ENCODE measurements at regions not wholly inside any gene's neighbourhood (a gene's known extent, or its start where the extent isn't known, plus 50 kb on each side); places are given as distances from the start of the nearest gene placed in this dataset.

- TF ChIP-seq RFX5 (IDR thresholded peaks at IDR 0.05; ENCODE audit: borderline replicate concordance, low read depth, low read length): no peak
These were observed 333.3 kb downstream of the PCDH7 start (continued) for GRCh38 chr4:31053451-31053850.

- Histone ChIP-seq H3K14ac (ENCODE audit: insufficient read length) (no peak overlapping the region), H3K56ac (replicated peaks; ENCODE audit: insufficient read length, low read depth, low read length) (no peak overlapping the region), H3K4me2 (ENCODE audit: insufficient read depth in 1 of 2, low read depth in 2 of 2, low read length in 2 of 2) (no peak overlapping the region), H3K79me2 (ENCODE audit: control insufficient read depth in 1 of 2, insufficient read depth in 2 of 2, low read length in 2 of 2) (no peaks in the 10 kb centered on the region), H2BK5ac (ENCODE audit: low read depth, low read length) (no peak overlapping the region), H4K5ac (ENCODE audit: insufficient read length, low read depth, low read length) (no peak overlapping the region), H2BK120ac (replicated peaks; ENCODE audit: low read depth, low read length) (no peak overlapping the region), H3K4me1 (replicated peaks in 1 of 4; ENCODE audit: control insufficient read depth in 3 of 4, insufficient read depth in 4 of 4, low read length in 3 of 4) (no peaks in the 10 kb centered on the region), H3K27ac (ENCODE audit: low read depth, low read length) (no peak overlapping the region), H2BK20ac (ENCODE audit: low read length) (no peak overlapping the region), H2BK15ac (ENCODE audit: low read length) (no peak overlapping the region), H2BK12ac (ENCODE audit: low read depth, low read length) (no peak overlapping the region), H3K18ac (ENCODE audit: extremely low read depth, low read length) (no peak overlapping the region), H4K8ac (ENCODE audit: extremely low read depth, insufficient read depth, low read length) (no peak overlapping the region), H3K23me2 (ENCODE audit: low read depth, low read length) (no peaks in the 10 kb centered on the region), H3K9me3 (ENCODE audit: insufficient read depth in 2 of 2, low read depth in 1 of 2, low read length in 1 of 2) (no peaks in the 10 kb centered on the region), H3K4ac (replicated peaks; ENCODE audit: insufficient read length, low read depth, low read length) (no peak overlapping the region), H3K36me3 (ENCODE audit: control insufficient read depth in 2 of 4, insufficient read depth in 4 of 4, low read length in 3 of 4) (no peaks in the 10 kb centered on the region), H2AFZ (ENCODE audit: low read length) (no peak overlapping the region), H4K91ac (replicated peaks; ENCODE audit: insufficient read length, low read length) (no peak overlapping the region), H3K27me3 (replicated peaks in 1 of 4; ENCODE audit: control insufficient read depth in 3 of 4, extremely low read depth in 1 of 4, insufficient read depth in 3 of 4, low read length in 3 of 4) (no peaks in the 10 kb centered on the region), H3K23ac (ENCODE audit: insufficient read length) (no peak overlapping the region), H4K20me1 (replicated peaks in 1 of 2; ENCODE audit: control insufficient read depth in 1 of 2, insufficient read depth in 2 of 2, low read length in 2 of 2) (no peaks in the 10 kb centered on the region), H2AK5ac (ENCODE audit: low read depth, low read length) (no peak overlapping the region), H3K9ac (replicated peaks in 1 of 4; ENCODE audit: extremely low read depth in 1 of 4, low read depth in 3 of 4, low read length in 3 of 4) (no peak overlapping the region), H3K79me1 (ENCODE audit: low read depth, low read length) (no peaks in the 10 kb centered on the region), H3K4me3 (ENCODE audit: extremely low read depth in 1 of 4, insufficient read depth in 2 of 4, low read depth in 3 of 4, low read length in 4 of 4) (no peak overlapping the region)
- POLR2A ChIA-PET (ENCODE audit: partially characterized antibody): no interaction called here
- TF ChIP-seq PHF8 (conservative IDR thresholded peaks at IDR 0.05; ENCODE audit: low read depth, low read length) (no peak), MAFK (IDR thresholded peaks at IDR 0.05; ENCODE audit: low read depth, low read length) (no peak), CTBP2 (IDR thresholded peaks at IDR 0.05; ENCODE audit: borderline replicate concordance, insufficient read depth, insufficient read length, low read length) (no peak), TBP (IDR thresholded peaks at IDR 0.05; ENCODE audit: low read depth, low read length) (no peak), EP300 (IDR thresholded peaks at IDR 0.05; ENCODE audit: borderline replicate concordance in 1 of 2, low read depth in 2 of 2, low read length in 2 of 2) (no peak), CHD2 (IDR thresholded peaks at IDR 0.05; ENCODE audit: low read length) (no peak), ZNF274 (IDR thresholded peaks at IDR 0.05; ENCODE audit: borderline replicate concordance, extremely low read depth, low read length) (no peak), E2F6 (IDR thresholded peaks at IDR 0.05) (no peak), BRCA1 (IDR thresholded peaks at IDR 0.05; ENCODE audit: low read depth, low read length) (no peak), POLR2AphosphoS5 (IDR thresholded peaks at IDR 0.05; ENCODE audit: low read depth, low read length) (no peak), RFX5 (IDR thresholded peaks at IDR 0.05; ENCODE audit: borderline replicate concordance, low read depth, low read length) (no peak)
- CTCF ChIA-PET (ENCODE audit: partially characterized antibody): interaction anchor here (1.5 kb wide), 1 partner anchor 8 kb away, joined by 6 read pairs; no protein-coding TSS in a partner anchor
- FAIRE-seq: no peak
- DNase-seq (ENCODE audit: low read depth in 1 of 2, low spot score in 2 of 2): no peak
- 92% methylated on average over 2 of the region's 2 CpGs; no CpG with 5 or more reads in 1 of the 2 experiments for WGBS, 2 experiments (ENCODE audit: extremely low coverage in 1 of 2, insufficient coverage in 1 of 2, insufficient read length in 1 of 2, insufficient replicate concordance in 2 of 2, low coverage in 1 of 2, low lambda C conversion rate in 2 of 2, missing lambda C conversion rate in 1 of 2)
These were observed 334.1 kb downstream of the PCDH7 start for GRCh38 chr4:31054295-31054694.
